Peyer's patch (tissue), 4 donors: ENCODE measurements at regions not wholly inside any gene's neighbourhood (a gene's known extent, or its start where the extent isn't known, plus 50 kb on each side); places are given as distances from the start of the nearest gene placed in this dataset.

Experiments used
- CTCF ChIP-seq, 6 experiments: fragments of 450-650 bp in 4 of 6; fragments of 200-600 bp in 2 of 6; sonication (generic) in 1 of 6; IDR thresholded peaks; one replicate each; pipeline ENCODE4 v1.5.1; 2017 to 2019; ENCODE audit warnings: antibody characterized with exemption in 6 of 6, mild to moderate bottlenecking in 3 of 6, moderate library complexity in 1 of 6
- POLR2A ChIP-seq, 2 donors: fragments of 450-650 bp; IDR thresholded peaks; one replicate each; pipeline ENCODE4 v1.5.1; 2017; ENCODE audit warnings: antibody characterized with exemption in 2 of 2, mild to moderate bottlenecking in 2 of 2, moderate library complexity in 2 of 2

DNA sequence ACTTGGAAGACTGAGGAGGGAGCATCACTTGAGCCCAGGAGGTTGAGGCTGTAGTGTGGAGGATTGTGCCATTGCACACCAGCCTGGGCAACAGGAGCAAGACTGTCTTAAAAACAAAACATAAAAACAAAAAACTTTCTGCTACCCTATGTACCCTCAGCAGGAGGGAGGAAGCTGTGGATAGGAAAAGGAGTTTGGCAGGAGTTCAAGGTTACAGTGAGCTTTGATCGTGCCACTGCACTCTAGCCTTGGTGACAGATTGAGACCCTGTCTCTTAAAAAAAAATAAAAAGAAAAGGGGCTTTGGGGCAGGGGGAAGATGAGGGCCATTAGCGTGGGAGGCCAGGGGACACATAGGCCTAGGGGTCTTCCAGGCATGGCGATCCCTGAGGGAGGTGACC lies 135.7 kb downstream of the DHX35 start:
- no peak for TF ChIP-seq CTCF (IDR thresholded peaks at IDR 0.05)
- TF ChIP-seq POLR2A (IDR thresholded peaks at IDR 0.05), result no peak
